GM21515 (cell line): ENCODE measurements at regions not wholly inside any gene's neighbourhood (a gene's known extent, or its start where the extent isn't known, plus 50 kb on each side); places are given as distances from the start of the nearest gene placed in this dataset.

Experiments used
- ATAC-seq: cut with Tn5 transposase; IDR thresholded peaks from one replicate; pipeline ENCODE4 v1.9.1; 2021; ENCODE audit not compliant: unreplicated experiment

- ATAC-seq: no peak
Measured at GRCh38 chr2:126825316-126825715, 73.4 kb upstream of the TEX51 start.

DNA sequence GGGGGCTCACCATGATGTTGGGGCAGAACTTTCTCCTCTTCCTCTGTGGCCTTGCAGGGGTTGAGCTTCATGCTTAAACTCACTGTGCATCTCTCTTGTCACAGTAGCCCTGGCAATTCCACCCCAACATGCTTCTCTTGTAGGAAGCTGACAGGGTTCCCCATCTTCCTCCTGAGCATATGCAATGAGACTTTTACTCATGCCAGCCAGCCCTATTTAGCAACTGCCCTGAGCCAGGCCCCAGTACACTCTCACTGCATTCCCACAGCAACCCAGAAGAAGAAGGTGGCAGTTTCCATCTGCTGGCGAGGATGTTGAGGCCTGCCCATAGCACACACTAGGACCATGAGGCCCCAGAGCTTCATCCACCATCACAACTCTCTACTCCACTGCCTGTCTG lies 72.2 kb upstream of the TEX51 start:
- ATAC-seq: no peak

DNA sequence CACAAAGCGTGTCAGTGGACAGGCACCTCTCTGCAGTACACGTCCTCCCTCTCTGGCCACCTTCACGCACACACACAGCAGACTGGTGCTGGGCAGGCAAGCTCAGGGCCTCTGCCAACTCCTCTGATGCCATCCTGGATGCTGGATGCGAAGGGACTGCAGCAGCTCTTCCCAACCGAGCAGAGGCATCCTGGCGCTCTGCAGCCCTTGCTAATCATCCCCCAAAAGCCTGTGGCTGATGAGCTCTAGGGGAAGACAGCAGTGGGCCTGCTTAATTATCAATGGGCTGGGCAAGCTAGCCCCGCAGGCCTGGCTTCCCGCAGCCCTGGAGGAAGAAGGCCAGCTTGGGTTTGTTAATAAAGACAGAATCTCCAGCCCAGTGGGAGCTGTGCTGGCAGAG lies 71.3 kb upstream of the TEX51 start:
- ATAC-seq: no peak

DNA sequence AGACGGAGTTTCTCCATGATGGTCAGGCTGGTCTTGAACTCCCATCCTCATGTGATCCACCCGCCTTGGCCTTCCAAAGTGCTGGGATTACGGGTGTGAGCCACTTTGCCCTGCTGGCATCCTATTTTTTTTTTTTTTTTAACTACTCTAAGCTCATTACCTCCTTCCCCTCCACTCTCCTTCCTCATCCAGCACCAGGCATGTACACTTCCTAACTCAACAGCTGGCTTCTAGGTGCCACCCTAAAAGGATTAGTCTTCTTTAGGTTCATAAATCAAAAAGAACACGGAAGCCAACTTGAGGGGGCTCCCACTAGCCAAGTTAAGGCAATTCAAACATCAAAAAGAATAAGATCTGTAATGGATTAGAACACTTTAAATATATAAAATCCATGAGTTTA lies 70.6 kb upstream of the TEX51 start:
- ATAC-seq: no peak

DNA sequence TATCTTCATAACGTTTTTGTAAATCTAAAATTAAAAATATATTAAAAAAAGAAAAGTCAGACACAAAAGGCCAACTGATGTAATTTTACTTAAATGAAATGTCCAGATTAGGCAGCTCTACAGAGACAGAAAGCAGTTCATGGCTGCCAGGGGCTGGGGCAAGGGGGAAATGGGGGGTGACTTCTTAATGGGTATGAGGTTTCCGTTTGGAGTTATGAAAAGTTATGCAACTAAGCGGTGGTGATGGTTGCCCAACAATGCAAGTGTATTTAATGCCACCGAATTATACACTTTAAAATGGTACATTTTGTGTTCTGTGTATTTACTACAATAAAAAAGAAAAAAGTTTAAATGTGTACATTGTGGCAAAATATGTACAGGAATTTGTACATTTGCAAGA lies 70.2 kb upstream of the TEX51 start:
- no peak for ATAC-seq

DNA sequence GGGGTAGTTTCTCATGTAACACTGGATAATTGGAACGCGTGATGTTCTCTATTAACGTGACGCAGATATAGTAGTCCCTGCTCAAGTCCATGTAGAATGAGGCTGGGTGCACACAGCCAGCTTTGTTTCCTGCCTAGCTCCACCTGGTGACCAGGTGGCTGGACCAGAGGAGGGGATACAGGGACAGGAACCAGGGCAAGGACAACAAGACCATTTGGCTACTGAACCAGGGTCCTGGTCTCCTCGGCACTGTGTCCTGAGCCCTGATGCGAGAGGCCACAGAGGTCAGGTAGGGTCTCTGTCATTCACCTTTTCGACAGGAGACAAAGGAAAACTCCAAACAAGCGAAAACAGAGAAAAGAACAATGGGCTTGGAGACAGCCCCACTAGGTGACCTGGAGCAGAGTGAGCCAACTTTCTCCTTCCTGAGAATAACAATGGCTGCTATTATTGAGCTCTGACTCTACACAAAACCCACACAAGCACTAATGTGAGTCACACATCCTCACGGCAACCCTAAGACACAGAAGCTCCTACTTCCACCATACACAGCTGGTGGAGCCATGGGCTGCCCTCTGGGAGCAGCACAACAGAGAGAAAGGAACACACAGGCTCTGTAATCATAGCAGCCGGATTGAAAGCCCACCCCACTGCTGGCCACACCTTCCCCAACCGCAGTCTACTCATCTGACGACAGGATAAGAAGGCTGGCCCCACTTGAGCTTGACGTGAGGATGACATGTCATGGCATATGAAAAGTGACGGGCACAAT lies 67.3 kb upstream of the TEX51 start:
- no peak for ATAC-seq

GRCh38 chr2:126832014-126832413 lies 66.7 kb upstream of the TEX51 start:
- no peak for ATAC-seq

DNA sequence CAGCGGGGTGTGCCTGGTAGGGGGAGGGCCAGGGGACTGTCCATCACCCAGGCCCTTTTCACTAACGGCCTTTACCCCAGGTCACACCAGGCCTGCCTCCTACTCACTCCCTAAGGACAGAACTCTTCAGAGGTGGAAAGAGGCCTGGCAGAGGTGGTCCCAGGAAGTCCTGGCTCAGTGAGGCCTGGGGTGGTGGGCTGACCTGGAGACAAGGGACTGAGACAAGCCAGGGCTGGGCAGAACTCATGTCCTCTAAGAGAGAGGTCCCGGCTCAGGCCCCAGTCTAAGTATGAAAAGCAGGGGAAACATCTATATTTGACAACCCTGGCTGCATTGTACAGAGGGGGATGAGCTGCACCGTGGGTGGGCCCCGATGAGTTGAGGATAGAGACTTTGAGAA lies 65.9 kb upstream of the TEX51 start:
- no peak for ATAC-seq

GRCh38 chr2:126834006-126834659 lies 64.6 kb upstream of the TEX51 start:
- ATAC-seq: no peak

DNA sequence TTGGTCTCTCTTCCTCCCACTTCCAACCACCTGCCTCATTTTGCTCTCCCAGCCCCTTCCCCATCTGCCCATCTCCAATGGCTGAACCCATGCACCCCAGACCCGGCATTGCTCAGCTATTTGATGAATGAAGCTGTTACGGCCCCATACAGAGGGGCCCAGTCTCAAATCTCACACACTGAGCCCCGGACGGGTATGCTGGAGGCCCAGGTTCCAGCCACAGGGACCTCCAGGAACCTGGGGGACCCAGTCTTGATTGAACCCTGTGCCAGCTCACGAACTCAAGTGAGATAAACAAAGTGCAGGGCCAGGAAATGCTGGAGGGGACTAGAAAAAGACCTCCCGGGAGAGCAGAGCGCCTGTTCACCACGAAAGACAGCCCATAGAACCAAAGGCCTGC lies 63.4 kb upstream of the TEX51 start:
- no peak for ATAC-seq

- no peak for ATAC-seq
Measured at GRCh38 chr2:126835831-126836230, 62.9 kb upstream of the TEX51 start.

DNA sequence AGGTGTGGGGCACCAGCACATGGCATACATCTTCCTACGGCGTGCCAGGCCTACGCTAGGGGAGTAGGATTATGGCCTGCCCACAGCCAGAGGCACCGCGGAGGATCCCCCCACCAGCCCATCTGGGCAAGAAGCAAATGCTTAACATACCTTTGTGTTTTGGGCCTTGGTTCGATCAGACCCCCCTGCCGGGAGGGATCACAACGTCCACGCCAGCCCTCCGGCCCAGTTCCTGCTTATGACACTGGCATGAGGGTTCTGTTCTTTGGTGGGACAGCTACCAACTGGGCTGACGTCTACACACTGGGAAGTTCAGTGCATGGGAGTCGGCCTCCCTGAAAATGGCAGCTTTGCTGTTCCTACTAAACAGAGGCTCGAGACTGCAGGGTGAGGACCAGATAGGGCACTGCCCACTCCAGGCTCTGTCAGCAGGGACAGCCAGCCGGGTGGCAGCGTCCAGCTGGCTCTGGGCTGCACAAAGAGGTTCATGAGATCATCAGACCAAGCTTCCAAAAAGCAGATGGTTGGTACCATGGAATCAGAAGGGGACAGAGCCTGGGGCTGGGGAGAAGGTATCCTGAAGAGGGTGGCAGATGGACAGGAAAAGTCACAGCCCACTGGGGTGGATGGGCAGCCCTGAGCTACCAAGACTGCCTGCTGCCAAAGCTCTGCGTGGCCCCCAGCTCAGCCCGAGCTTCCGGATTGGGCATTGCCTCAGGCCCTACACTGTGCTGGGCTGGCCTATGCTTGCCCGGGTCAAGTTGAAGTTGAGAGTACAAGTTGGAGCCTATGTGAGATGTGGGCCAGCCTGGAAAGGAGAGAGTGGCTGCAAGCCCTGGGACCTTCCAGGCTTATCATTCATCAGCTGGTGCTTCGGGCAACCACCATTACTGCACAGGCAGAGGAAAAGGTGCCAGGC lies 61.7 kb upstream of the TEX51 start:
- ATAC-seq: no peak

DNA sequence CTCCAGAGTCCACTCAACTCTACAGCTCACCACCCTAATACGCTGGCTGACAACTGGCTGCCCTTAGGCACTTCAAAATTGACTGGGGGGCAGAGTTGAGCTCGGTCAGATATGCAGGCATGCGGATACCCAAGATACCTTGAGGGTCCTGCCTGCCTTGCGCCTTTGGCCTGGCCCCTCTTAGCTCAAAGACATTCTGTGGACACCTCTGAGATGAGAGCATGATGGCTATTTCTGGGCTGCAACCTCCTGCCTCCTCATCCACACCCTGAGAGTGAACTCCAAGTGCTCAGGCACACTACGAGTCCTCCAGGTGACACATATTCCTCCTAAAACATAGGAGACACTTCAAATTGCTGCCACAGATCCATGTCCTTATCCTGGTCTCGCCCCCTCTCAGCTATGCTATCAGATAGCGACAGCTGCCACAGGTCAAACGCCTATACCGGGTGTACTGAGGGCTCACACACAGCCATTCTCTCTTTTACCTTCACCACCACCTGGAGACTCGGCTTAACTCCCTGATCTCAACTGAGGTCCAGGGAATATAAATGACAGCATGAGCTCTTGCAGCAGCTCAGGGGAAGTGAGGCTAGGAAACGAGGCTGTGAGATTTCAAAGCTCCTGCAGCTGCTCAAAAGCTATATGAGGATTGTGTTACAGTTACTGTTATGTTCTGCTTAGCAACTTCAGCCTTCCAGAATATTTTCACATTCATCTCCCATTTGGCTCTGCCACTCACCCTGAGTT lies 60.5 kb upstream of the TEX51 start:
- no peak for ATAC-seq

DNA sequence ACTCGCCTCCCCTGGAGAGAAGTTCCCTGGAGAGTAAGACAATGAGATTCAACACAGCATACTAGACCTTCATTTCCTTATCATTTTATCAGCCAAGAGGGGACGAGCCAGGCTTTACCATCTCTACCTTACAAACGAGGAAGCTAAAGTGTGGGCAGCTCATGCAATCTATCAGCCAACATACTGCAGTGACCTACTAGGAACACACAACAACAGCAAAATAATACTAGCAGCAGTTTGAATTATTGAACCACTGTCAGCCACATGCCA lies 60.0 kb upstream of the TEX51 start:
- ATAC-seq: no peak

GRCh38 chr2:126839796-126840195 lies 58.9 kb upstream of the TEX51 start:
- ATAC-seq: no peak

DNA sequence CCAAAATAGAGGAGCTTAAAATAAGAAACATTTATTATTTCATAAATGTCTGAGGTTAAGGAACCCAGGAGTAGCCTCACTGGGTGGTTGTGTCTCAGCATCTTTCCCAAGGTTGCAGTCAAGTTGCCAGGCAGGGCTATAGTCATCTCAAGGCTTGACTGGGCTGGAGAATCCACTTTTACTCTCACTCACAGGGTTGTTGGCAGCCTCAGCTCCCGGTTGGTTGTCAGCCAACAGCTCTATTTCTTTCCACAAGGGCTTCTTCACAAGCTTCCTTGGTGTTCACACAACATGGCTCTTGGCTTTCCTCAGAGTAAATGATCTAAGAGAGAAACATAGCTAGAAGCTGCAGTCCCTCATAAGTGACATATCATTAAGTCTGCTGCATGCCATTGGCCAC lies 55.6 kb upstream of the TEX51 start:
- no peak for ATAC-seq

DNA sequence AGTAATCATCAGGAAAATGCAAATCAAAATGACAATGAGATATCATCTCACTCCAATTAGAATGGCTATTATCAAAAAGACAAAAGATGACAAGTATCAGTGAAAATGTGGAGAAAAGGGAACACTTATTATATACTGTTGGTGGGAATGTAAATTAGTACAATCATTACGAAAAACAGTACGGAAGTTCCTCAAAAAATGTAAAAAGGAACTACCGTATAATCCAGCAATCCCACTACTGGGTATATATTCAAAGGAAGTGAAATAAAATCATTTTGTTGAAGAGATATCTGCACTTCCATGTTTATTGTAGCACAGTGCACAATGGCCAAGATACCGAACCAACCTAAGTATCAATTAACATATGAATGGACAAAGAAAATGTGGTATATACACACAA lies 52.4 kb upstream of the TEX51 start:
- no peak for ATAC-seq
